Neural progenitor cell (in vitro differentiated cells): ENCODE measurements at regions not wholly inside any gene's neighbourhood (a gene's known extent, or its start where the extent isn't known, plus 50 kb on each side); places are given as distances from the start of the nearest gene placed in this dataset.

ENCODE experiments used
- DNase-seq: peaks from one replicate; pipeline ENCODE4 v3.0.0-alpha.2; 2016; ENCODE audit warnings: low spot score
- H2AFZ ChIP-seq: fragments of 200-600 bp; sonication (generic); replicated peaks from 2 replicates; pipeline ENCODE4 v1.6.1; 2016; ENCODE audit warnings: antibody characterized with exemption
- H3F3A ChIP-seq: fragments of 200-600 bp; sonication (generic); 2 replicates; pipeline ENCODE4 v1.6.1; 2016; ENCODE audit warnings: antibody characterized with exemption, low read depth
- H3K27ac ChIP-seq: fragments of 200-600 bp; sonication (generic); 2 replicates; pipeline ENCODE4 v1.5.1; 2016; ENCODE audit warnings: mild to moderate bottlenecking
- H3K27me3 ChIP-seq: fragments of 200-600 bp; sonication (generic); 2 replicates; pipeline ENCODE4 v1.6.1; 2016; ENCODE audit warnings: mild to moderate bottlenecking, moderate library complexity
- H3K36me3 ChIP-seq: fragments of 200-600 bp; sonication (generic); 2 replicates; pipeline ENCODE4 v1.5.1; 2016
- H3K4me1 ChIP-seq: fragments of 200-600 bp; sonication (generic); 2 replicates; pipeline ENCODE4 v1.6.1; 2016; ENCODE audit warnings: mixed run types
- H3K4me2 ChIP-seq: fragments of 200-600 bp; sonication (generic); 2 replicates; pipeline ENCODE4 v1.6.1; 2016
- H3K4me3 ChIP-seq: fragments of 200-600 bp; sonication (generic); 2 replicates; pipeline ENCODE4 v1.5.1; 2016
- H3K79me2 ChIP-seq: fragments of 200-600 bp; sonication (generic); 2 replicates; pipeline ENCODE4 v1.6.1; 2016; ENCODE audit warnings: low read depth
- H3K9ac ChIP-seq: fragments of 200-600 bp; sonication (generic); 2 replicates; pipeline ENCODE4 v1.6.1; 2016
- H3K9me3 ChIP-seq: fragments of 200-600 bp; sonication (generic); 2 replicates; pipeline ENCODE4 v1.5.1; 2016; ENCODE audit warnings: low read depth
- H4K20me1 ChIP-seq: fragments of 200-600 bp; sonication (generic); 2 replicates; pipeline ENCODE4 v1.6.1; 2016; ENCODE audit warnings: low read depth
- H3K27ac Mint-ChIP-seq: 3 replicates; pipeline ENCODE4 v1.8.0; 2021; ENCODE audit warnings: mixed read lengths
- H3K27me3 Mint-ChIP-seq: 2 replicates; pipeline ENCODE4 v1.8.0; 2022; ENCODE audit warnings: low read depth, mild to moderate bottlenecking, inconsistent platforms, moderate library complexity, mixed read lengths; ENCODE audit not compliant: insufficient read depth
- H3K36me3 Mint-ChIP-seq: 3 replicates; pipeline ENCODE4 v1.8.0; 2021; ENCODE audit warnings: mixed read lengths
- H3K4me1 Mint-ChIP-seq: 3 replicates; pipeline ENCODE4 v1.8.0; 2021; ENCODE audit warnings: mixed read lengths
- H3K4me3 Mint-ChIP-seq: 3 replicates; pipeline ENCODE4 v1.8.0; 2021; ENCODE audit warnings: mild to moderate bottlenecking, moderate library complexity, mixed read lengths
- H3K9me3 Mint-ChIP-seq: 3 replicates; pipeline ENCODE4 v1.8.0; 2020; ENCODE audit warnings: mixed read lengths
- CTCF ChIP-seq: fragments of 200-600 bp; sonication (generic); IDR thresholded peaks from 2 replicates; pipeline ENCODE4 v1.5.1; 2017; ENCODE audit warnings: antibody characterized with exemption, mild to moderate bottlenecking
- EZH2 ChIP-seq: fragments of 200-600 bp; sonication (generic); IDR thresholded peaks from 2 replicates; pipeline ENCODE4 v1.6.1; 2017; ENCODE audit warnings: antibody characterized with exemption, mild to moderate bottlenecking, moderate library complexity
- EZH2phosphoT487 ChIP-seq: fragments of 200-600 bp; sonication (generic); IDR thresholded peaks from 2 replicates; pipeline ENCODE4 v1.6.1; 2017; ENCODE audit warnings: antibody characterized with exemption

GRCh38 chr5:72040513-72040912, 66.8 kb upstream of the MAP1B start:
- Mint-ChIP-seq H3K9me3 (no peaks in the 10 kb centered on the region), H3K4me3 (peak overlapping the region; percentile 13), H3K27ac (no peak overlapping the region), H3K4me1 (peaks cover 45% of the 10 kb centered on the region), H3K36me3 (no peaks in the 10 kb centered on the region), H3K27me3 (peaks cover 9% of the 10 kb centered on the region)
- H3K4me2 ChIP-seq: peak overlapping the region; percentile 59
- H3K79me2 ChIP-seq: no peaks in the 10 kb centered on the region
- H3K9me3 ChIP-seq: no peaks in the 10 kb centered on the region
- no peak overlapping the region for H3K4me3 ChIP-seq
- no peaks in the 10 kb centered on the region for H3K27me3 ChIP-seq
- no peak overlapping the region for H3K9ac ChIP-seq
- no peaks in the 10 kb centered on the region for H4K20me1 ChIP-seq
- no peak for TF ChIP-seq CTCF
- DNase-seq: peak; percentile 35
- no peaks in the 10 kb centered on the region for H3K36me3 ChIP-seq
- H2AFZ ChIP-seq: no peak overlapping the region
- peaks cover 47% of the 10 kb centered on the region for H3K4me1 ChIP-seq
- peak overlapping the region; percentile 84 for H3K27ac ChIP-seq
- H3F3A ChIP-seq: peaks cover 24% of the 10 kb centered on the region

GRCh38 chr5:72041654-72042053, 65.6 kb upstream of the MAP1B start:
- Histone ChIP-seq H3K9ac (no peak overlapping the region), H3K4me1 (peaks cover 36% of the 10 kb centered on the region), H3K9me3 (no peaks in the 10 kb centered on the region), H3K4me3 (no peak overlapping the region), H3K79me2 (no peaks in the 10 kb centered on the region), H3F3A (peaks cover 24% of the 10 kb centered on the region), H3K4me2 (no peak overlapping the region), H2AFZ (no peak overlapping the region), H3K36me3 (no peaks in the 10 kb centered on the region), H4K20me1 (no peaks in the 10 kb centered on the region), H3K27me3 (no peaks in the 10 kb centered on the region), H3K27ac (no peak overlapping the region)
- H3K4me1 Mint-ChIP-seq: peaks cover 33% of the 10 kb centered on the region
- no peak overlapping the region for H3K27ac Mint-ChIP-seq
- H3K4me3 Mint-ChIP-seq: no peak overlapping the region
- DNase-seq: no peak
- H3K9me3 Mint-ChIP-seq: no peaks in the 10 kb centered on the region
- no peaks in the 10 kb centered on the region for H3K36me3 Mint-ChIP-seq
- H3K27me3 Mint-ChIP-seq: peaks cover 9% of the 10 kb centered on the region
- TF ChIP-seq EZH2: no peak
- TF ChIP-seq EZH2phosphoT487: no peak
- no peak for TF ChIP-seq CTCF

GRCh38 chr5:72042097-72042496, 65.2 kb upstream of the MAP1B start:
- Mint-ChIP-seq H3K4me3 (no peak overlapping the region), H3K36me3 (no peaks in the 10 kb centered on the region), H3K27ac (no peak overlapping the region), H3K27me3 (peaks cover 13% of the 10 kb centered on the region), H3K4me1 (peaks cover 29% of the 10 kb centered on the region), H3K9me3 (no peaks in the 10 kb centered on the region)
- no peak for DNase-seq
- Histone ChIP-seq H3K36me3 (no peaks in the 10 kb centered on the region), H3K27ac (no peak overlapping the region), H3K4me2 (no peak overlapping the region), H3F3A (peaks cover 21% of the 10 kb centered on the region), H4K20me1 (no peaks in the 10 kb centered on the region), H3K9ac (no peak overlapping the region), H3K79me2 (no peaks in the 10 kb centered on the region), H2AFZ (no peak overlapping the region), H3K27me3 (no peaks in the 10 kb centered on the region), H3K4me3 (no peak overlapping the region), H3K4me1 (peaks cover 31% of the 10 kb centered on the region), H3K9me3 (no peaks in the 10 kb centered on the region)
- TF ChIP-seq CTCF: no peak
- TF ChIP-seq EZH2phosphoT487: no peak
- no peak for TF ChIP-seq EZH2

- H3K9ac ChIP-seq: no peak overlapping the region
- Mint-ChIP-seq H3K4me1 (peaks cover 8% of the 10 kb centered on the region), H3K36me3 (no peaks in the 10 kb centered on the region)
These were observed 61.6 kb upstream of the MAP1B start for GRCh38 chr5:72045692-72046091.

More at GRCh38 chr5:72045692-72046091, 61.6 kb upstream of the MAP1B start:
- H3F3A ChIP-seq: peaks cover 6% of the 10 kb centered on the region
- Mint-ChIP-seq H3K27ac (no peak overlapping the region), H3K4me3 (no peak overlapping the region), H3K27me3 (peaks cover 4% of the 10 kb centered on the region), H3K9me3 (peaks cover 2% of the 10 kb centered on the region)
- no peak for TF ChIP-seq CTCF
- TF ChIP-seq EZH2: no peak
- TF ChIP-seq EZH2phosphoT487: no peak
- peaks cover 10% of the 10 kb centered on the region for H3K4me1 ChIP-seq
- H3K27me3 ChIP-seq: no peaks in the 10 kb centered on the region
- no peaks in the 10 kb centered on the region for H3K79me2 ChIP-seq
- DNase-seq: no peak
- H3K27ac ChIP-seq: no peak overlapping the region
- no peak overlapping the region for H3K4me3 ChIP-seq
- no peaks in the 10 kb centered on the region for H3K36me3 ChIP-seq
- no peak overlapping the region for H2AFZ ChIP-seq
- H3K9me3 ChIP-seq: no peaks in the 10 kb centered on the region
- H4K20me1 ChIP-seq: no peaks in the 10 kb centered on the region
- H3K4me2 ChIP-seq: no peak overlapping the region
